Activated T-helper 1 cell treated with anti-CD3 and anti-CD28 coated beads, Interleukin-2, amount 50 U/mL, for 16 hours (primary cell): ENCODE measurements at regions not wholly inside any gene's neighbourhood (a gene's known extent, or its start where the extent isn't known, plus 50 kb on each side); places are given as distances from the start of the nearest gene placed in this dataset.
A peak's percentile ranks its signal among the peaks of the same experiment; 100 is the strongest.

ENCODE experiments used
- DNase-seq, 2 donors: peaks; one replicate each; pipeline ENCODE4 v3.0.0-alpha.2; 2020; ENCODE audit warnings: low read depth in 1 of 2, low spot score in 1 of 2

DNA sequence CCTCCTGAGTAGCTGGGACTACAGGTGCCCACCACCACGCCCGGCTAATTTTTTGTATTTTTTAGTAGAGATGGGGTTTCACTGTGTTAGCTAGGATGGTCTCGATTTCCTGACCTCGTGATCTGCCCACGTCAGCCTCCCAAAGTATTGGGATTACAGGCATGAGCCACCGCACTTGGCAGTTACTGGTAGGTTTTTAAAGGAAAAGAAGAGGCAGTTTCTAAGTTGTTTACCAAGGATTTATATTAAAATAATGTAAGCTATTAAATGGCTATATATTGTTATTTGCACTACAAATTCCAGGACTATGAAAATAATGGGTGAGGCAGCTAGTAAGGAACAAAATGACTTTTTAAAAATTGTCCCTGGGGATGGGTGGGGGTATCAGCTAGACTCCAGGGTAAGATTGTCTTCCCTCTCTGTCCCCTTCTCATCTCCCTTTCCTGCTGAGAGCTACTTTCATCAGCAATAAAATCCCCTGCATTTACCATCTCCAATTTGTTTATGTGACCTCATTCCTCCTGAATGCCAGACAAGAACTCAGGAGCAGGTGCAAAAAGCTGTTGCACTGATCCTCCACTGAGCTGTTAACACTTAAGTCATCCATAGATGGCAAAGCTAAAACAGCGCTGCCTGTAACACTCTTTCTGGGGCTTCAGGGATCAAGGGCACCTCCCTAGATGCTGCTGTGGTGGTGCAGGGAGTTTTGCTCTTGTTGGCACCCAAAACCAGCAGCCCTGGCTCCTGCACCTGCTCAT is 165.2 kb downstream of the ZPLD1 start:
- no peak for DNase-seq

- DNase-seq, result no peak
Observed at GRCh38 chr3:102605153-102605552, 170.3 kb downstream of the ZPLD1 start.

DNA sequence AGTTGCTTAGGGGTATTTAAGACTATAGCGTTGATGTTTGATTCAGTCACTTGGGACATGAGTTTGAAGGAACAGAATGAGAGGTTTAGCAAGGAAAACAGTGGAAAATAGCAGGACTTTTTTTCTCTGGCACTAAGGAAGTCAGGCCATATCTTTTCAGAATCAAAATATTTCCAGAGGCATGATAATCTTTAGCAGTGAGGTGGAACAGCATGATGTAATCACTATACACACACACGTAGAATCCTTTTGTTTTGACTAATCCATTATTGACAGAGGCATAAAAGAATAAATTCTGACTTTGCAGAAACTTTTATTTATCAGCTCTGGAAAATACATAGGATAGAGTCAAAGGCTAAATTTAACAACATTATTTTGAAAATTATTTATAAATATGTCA is 174.1 kb downstream of the ZPLD1 start:
- DNase-seq, result no peak

- no peak for DNase-seq
Observed at GRCh38 chr3:102614021-102614569, 179.3 kb downstream of the ZPLD1 start.

GRCh38 chr3:102614585-102614984 is 179.8 kb downstream of the ZPLD1 start:
- DNase-seq, result no peak

GRCh38 chr3:102617381-102617780 is 182.6 kb downstream of the ZPLD1 start:
- no peak for DNase-seq

DNA sequence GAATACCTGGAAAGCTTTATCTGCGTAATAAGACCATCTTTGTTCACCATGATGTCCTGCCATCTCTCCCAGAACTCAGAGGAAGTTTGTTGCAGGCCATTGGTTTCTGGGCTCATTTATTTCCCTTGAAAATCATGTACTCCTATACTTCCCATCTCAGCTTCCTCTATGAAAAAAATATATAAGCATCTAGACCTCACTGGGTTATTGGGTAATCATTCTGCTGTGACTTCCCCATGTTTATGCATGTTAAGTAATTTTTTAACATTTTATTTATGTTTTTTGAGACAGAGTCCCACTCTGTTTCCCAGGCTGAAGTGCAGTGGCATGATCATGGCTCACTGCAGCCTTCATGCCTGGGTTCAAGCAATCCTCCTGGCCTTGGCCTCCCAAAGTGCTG is 184.5 kb downstream of the ZPLD1 start:
- no peak for DNase-seq

- DNase-seq, result no peak
Observed at GRCh38 chr3:102629943-102630342, 195.1 kb downstream of the ZPLD1 start.

- no peak for DNase-seq
Observed at GRCh38 chr3:102630531-102630930, 195.7 kb downstream of the ZPLD1 start.

DNA sequence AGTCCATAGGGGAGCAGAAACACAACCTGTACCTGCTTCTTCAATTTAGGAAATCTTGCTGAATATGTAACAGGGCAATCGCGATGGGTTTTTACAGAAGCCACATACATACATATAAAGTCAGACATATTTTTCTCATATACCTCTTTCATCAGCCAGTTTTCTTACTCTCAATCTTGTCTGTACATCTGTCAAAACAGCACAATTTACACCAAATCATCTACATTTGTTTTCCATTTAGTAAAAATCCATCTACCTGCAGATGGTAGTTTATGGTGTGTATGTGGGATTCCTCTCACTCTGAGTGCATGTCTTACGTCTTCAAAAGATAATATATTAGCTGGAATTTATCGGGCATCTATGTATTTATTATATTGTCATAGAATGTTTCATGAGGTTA is 208.7 kb downstream of the ZPLD1 start:
- DNase-seq, result no peak

- DNase-seq, result no peak
Observed at GRCh38 chr3:102646557-102646956, 211.7 kb downstream of the ZPLD1 start.

DNA sequence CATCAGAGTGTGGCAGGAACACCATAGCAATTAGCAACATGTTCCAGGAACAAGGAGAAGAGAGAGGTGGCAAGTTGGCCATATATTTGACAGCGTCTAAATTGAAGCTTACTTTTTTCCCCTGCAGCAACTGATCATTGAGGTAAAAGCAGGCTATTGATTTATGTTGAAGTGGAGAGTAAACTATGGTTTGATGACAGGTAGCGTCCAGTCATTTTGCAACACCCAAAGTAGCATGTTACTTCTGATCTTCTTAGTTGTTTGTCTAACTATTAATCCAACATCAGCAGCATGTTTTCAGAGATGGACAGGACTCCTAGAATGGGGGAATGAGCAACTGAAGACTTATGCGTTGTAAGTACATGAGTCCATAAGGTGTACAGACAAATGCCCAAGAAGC is 225.8 kb downstream of the ZPLD1 start:
- no peak for DNase-seq

GRCh38 chr3:102661707-102662497 is 227.1 kb downstream of the ZPLD1 start:
- DNase-seq, result no peak

DNA sequence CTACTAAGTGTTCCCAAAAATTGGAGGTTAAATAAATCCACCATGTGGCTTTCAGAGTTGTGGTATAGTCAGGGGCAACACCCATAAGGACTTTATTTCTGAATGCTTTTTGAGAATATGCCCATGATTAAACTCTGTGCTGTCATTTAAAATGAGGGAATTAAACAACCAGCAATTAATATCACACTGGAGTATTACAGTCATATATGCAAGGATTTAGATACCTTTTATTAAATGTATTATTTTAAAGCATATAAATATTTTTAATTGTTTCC is 227.6 kb downstream of the ZPLD1 start:
- no peak for DNase-seq

DNA sequence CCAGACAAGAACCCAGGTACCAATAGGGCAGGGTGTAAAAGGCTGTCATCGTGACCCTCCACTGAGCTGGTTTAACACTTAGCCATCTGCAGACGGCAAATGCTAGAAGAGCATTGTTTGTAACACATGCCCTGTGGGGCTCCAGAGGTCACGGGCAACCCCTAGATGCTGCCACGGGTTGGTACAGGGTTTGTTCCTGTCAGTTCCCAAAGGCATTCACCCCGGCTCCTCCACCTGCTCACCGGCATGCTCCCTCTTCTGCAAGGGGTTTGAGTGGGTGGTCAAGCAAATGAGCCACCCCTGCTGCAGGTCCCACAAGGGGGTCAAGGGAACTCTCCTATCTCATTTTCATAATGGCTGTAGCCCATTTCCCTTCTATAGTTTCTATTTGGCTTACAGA is 229.3 kb downstream of the ZPLD1 start:
- DNase-seq, result no peak

DNA sequence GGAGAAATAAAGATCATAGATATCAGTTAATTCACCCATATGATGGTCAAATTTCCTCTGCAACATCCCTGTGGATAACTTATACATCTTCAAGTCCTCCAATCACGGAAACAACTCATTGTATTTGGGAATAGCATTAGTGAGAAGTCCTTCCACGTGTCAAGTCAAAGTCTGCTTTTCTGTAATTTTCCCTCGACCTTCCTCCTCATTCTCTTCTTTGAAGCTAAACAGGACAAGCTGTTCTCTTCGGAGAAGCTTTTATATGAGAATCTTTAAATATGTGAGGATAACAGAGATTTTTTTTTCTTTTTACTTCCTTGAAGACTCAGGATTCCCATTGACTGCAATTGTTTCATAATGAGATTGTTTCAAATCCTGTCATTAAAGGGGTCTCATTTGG is 230.4 kb downstream of the ZPLD1 start:
- DNase-seq, result no peak

- no peak for DNase-seq
Observed at GRCh38 chr3:102668247-102668646, 233.4 kb downstream of the ZPLD1 start.

DNA sequence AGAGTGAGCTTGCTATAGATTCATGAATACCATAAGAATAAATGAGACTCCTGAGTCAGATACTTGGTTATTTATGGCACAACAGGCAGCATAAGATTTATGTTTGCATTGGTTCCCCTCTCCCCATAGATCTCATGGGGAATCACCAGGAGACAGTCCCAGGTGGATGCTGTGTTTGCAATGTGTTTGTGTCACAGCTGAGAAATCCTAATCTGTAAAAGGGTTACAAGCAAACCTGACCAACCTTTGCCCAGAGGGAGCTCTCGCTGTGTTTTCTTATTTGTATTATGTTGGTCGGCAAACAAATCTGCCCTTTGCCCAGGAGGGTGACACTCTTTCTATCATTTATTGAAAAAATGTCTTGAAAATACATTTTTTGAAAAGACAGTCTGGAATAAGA is 236.2 kb downstream of the ZPLD1 start:
- no peak for DNase-seq

- DNase-seq, result no peak
Observed at GRCh38 chr3:102672305-102672704, 237.5 kb downstream of the ZPLD1 start.

DNA sequence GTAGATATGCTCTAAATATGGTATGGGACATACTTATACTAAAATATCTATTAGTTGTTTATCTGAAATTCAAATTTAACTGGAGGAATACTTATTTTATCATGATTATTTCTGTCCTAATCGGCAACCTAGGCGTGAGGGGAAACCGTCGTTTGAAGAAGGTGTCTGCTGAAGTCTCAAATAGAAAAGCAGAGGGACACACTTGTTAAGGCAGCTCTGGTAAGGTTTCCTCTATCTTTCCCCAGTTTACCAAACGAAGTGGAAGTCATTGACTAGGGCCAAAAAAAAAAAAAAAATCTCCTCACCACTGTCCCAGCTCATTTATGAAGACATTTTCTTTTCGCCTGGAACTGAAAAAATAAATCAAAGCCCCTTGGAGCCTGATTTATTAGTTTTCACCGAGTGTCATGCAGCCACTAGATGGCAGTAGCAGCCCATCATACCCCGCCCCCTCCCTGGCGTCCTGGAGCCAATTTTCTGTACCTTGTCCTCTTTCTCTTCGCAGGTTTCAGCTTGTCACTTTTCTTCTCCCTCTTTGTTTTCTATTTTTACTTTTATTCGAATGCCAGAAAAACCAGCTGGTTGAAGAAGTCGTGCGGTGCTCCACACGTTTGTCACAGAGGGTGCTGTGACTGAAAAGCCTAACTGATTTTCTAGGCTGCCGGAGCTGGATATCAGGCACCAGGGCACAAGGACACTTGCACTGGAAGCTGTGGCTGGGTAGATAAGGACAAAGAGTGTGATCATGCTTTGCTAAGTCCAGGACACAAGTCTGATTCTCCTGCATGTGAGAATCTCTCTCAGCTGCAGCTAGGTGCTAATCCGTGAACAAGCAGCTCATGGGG is 238.7 kb downstream of the ZPLD1 start:
- peak; percentile 9 to 27 for DNase-seq

DNA sequence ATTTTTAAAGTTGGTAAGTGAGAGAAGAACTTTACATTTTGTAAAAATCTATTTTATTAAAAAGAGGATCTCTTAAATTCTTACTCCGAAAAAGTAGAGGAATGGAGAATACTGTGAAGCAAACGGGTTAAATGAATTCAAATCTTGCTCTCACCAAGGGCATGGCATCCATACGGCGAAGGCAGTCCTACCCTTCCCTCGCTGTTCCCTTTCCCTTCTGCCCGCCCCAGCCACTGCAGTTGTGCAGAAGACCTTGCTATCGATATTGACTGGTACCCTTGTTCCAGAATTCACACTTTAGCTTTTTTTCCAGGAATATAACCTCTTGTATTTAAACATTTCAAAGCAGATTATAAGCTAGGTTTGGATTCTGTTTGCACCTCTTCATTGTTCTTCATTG is 239.5 kb downstream of the ZPLD1 start:
- DNase-seq, result no peak

GRCh38 chr3:102676424-102676823 is 241.6 kb downstream of the ZPLD1 start:
- DNase-seq, result no peak
